Stomach (tissue), 8 donors: ENCODE measurements at regions not wholly inside any gene's neighbourhood (a gene's known extent, or its start where the extent isn't known, plus 50 kb on each side); places are given as distances from the start of the nearest gene placed in this dataset.

ENCODE experiments used
- DNase-seq, 2 donors: peaks; one replicate each; pipeline versions ENCODE4 v3.0.0 to v3.0.0-alpha.2; 2013 to 2019
- H3K27ac ChIP-seq, 5 donors: fragments of 200-600 bp in 4 of 5; sonication (generic) in 4 of 5; one replicate each; pipeline ENCODE4 v1.5.1; 2013 to 2019; ENCODE audit warnings: mild to moderate bottlenecking in 1 of 5, moderate library complexity in 1 of 5
- H3K27me3 ChIP-seq, 3 donors: fragments of 200-600 bp; sonication (generic); one replicate each; pipeline ENCODE4 v1.5.1; 2017 to 2019; ENCODE audit warnings: mixed run types in 1 of 3
- H3K36me3 ChIP-seq, 4 donors: fragments of 200-600 bp; sonication (generic); 1 replicate in 3 of 4; 2 replicates in 1 of 4; pipeline ENCODE4 v1.5.1; 2016 to 2019
- H3K4me1 ChIP-seq, 4 donors: fragments of 200-600 bp; sonication (generic); one replicate each; pipeline ENCODE4 v1.5.1; 2016 to 2019
- H3K4me3 ChIP-seq, 4 donors: fragments of 200-600 bp; sonication (generic) in 3 of 4; one replicate each; pipeline ENCODE4 v1.5.1; 2016 to 2019; ENCODE audit warnings: mild to moderate bottlenecking in 1 of 4
- H3K9me3 ChIP-seq, 4 donors: fragments of 200-600 bp; sonication (generic); one replicate each; pipeline ENCODE4 v1.5.1; 2016 to 2019
- CTCF ChIP-seq, 7 experiments: fragments of 450-650 bp in 4 of 7; fragments of 200-600 bp in 3 of 7; sonication (generic) in 3 of 7; IDR thresholded peaks; one replicate each; pipeline ENCODE4 v1.5.1; 2016 to 2019; ENCODE audit warnings: antibody characterized with exemption in 7 of 7, control low read depth in 2 of 7, mild to moderate bottlenecking in 1 of 7
- EP300 ChIP-seq: sonication (generic); formaldehyde crosslinking; IDR thresholded peaks from one replicate; pipeline ENCODE4 v1.6.1; 2017; ENCODE audit warnings: antibody characterized with exemption
- POLR2A ChIP-seq, 4 donors: fragments of 450-650 bp; IDR thresholded peaks; one replicate each; pipeline ENCODE4 v1.6.1; 2016; ENCODE audit warnings: antibody characterized with exemption in 4 of 4, control low read depth in 2 of 4, mild to moderate bottlenecking in 1 of 4, moderate library complexity in 1 of 4
- POLR2AphosphoS5 ChIP-seq, 3 donors: sonication (generic); formaldehyde crosslinking; IDR thresholded peaks; one replicate each; pipeline ENCODE4 v1.6.1; 2016; ENCODE audit warnings: antibody characterized with exemption in 3 of 3
- WGBS, 5 donors: extraction: QIAGEN DNeasy Blood & Tissue Kit in 3 of 5; methylation state at CpG; one replicate each; pipeline versions ENCODE4 v1.1.5 to v1.1.7; 2013 to 2018; 5-methylcytosine and 5-hydroxymethylcytosine counted together
- intact Hi-C: fragments of 100-400 bp; cut with DNase I; formaldehyde crosslinking; loops from one replicate; pipeline ENCODE4 v1.15.1; 2023; ENCODE audit warnings: low total_unique reads
- donor health status: healthy with polysubstance abuse.
- donor health status: Bipolar disorder and iron deficiency.
- donor health status: healthy.

GRCh38 chr13:72342364-72342763, 385.1 kb downstream of the MZT1 start:
- no peak overlapping the region for H3K4me3 ChIP-seq
- WGBS, 5 donors: 88 to 96% (median 94%) methylated on average over 5 of the region's 5 CpGs
- H3K9me3 ChIP-seq: peaks cover 0 to 16% (median 0%) of the 10 kb centered on the region in 4 donors
- no peak overlapping the region for H3K27ac ChIP-seq
- H3K36me3 ChIP-seq: no peaks in the 10 kb centered on the region
- DNase-seq: no peak
- TF ChIP-seq EP300: no peak
- TF ChIP-seq POLR2A (IDR thresholded peaks at IDR 0.05): no peak
- no peak for TF ChIP-seq POLR2AphosphoS5 (IDR thresholded peaks at IDR 0.05)
- no peak for TF ChIP-seq CTCF (IDR thresholded peaks at IDR 0.05)
- no peaks in the 10 kb centered on the region for H3K27me3 ChIP-seq
- H3K4me1 ChIP-seq: no peaks in the 10 kb centered on the region
- intact Hi-C loops: no loop called here

- Histone ChIP-seq H3K4me3 (no peak overlapping the region), H3K36me3 (no peaks in the 10 kb centered on the region), H3K27me3 (no peaks in the 10 kb centered on the region), H3K4me1 (no peaks in the 10 kb centered on the region), H3K9me3 (peaks cover 0 to 16% (median 0%) of the 10 kb centered on the region in 4 donors), H3K27ac (no peak overlapping the region)
- WGBS, 5 donors: 66 to 75% (median 70%) methylated on average over 5 of the region's 5 CpGs
- peak in 1 of 2 donors; percentile 6 for DNase-seq
- no peak for TF ChIP-seq POLR2A (IDR thresholded peaks at IDR 0.05)
- no peak for TF ChIP-seq POLR2AphosphoS5 (IDR thresholded peaks at IDR 0.05)
- no peak for TF ChIP-seq CTCF (IDR thresholded peaks at IDR 0.05)
- no peak for TF ChIP-seq EP300
- intact Hi-C loops: no loop called here
These were observed 385.5 kb downstream of the MZT1 start for GRCh38 chr13:72341904-72342303.

GRCh38 chr13:72317346-72318109, 409.9 kb downstream of the MZT1 start:
- H3K27ac ChIP-seq: no peak overlapping the region
- H3K4me1 ChIP-seq: no peaks in the 10 kb centered on the region
- 45 to 76% (median 57%) methylated on average over 3 of the region's 3 CpGs for WGBS, 5 donors
- TF ChIP-seq POLR2A (IDR thresholded peaks at IDR 0.05) (no peak), CTCF (IDR thresholded peaks at IDR 0.05) (no peak), POLR2AphosphoS5 (IDR thresholded peaks at IDR 0.05) (no peak), EP300 (no peak)
- intact Hi-C loops: no loop called here
- no peaks in the 10 kb centered on the region for H3K9me3 ChIP-seq
- H3K4me3 ChIP-seq: no peak overlapping the region
- no peaks in the 10 kb centered on the region for H3K36me3 ChIP-seq
- no peaks in the 10 kb centered on the region for H3K27me3 ChIP-seq
- no peak for DNase-seq

DNA sequence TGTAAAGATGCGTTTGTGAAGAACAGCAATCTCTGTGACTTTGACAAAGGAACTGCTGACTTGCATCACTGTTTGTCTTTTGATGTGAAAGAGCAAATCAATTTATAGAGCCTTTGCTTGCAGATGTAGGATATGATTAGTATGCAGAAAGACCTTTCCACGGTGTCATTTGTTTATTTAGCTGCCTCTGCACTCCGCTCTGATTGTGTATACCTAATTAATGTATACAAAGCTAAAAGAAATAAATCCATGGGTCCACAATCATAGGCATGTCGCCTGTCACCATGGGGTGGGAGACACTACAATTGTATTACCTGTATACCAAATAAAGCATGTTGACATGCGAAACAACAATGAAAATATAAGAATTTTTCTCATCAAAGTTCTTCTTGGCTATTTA, 410.7 kb downstream of the MZT1 start:
- WGBS, 5 donors: 63 to 72% (median 65%) methylated on average over 5 of the region's 5 CpGs

More for the DNA sequence above, 410.7 kb downstream of the MZT1 start:
- intact Hi-C loops: no loop called here
- Histone ChIP-seq H3K27me3 (no peaks in the 10 kb centered on the region), H3K4me1 (no peaks in the 10 kb centered on the region), H3K4me3 (no peak overlapping the region), H3K36me3 (no peaks in the 10 kb centered on the region), H3K9me3 (no peaks in the 10 kb centered on the region), H3K27ac (no peak overlapping the region)
- no peak for DNase-seq
- TF ChIP-seq CTCF (IDR thresholded peaks at IDR 0.05): no peak
